PC-9 (cell line): ENCODE measurements at regions not wholly inside any gene's neighbourhood (a gene's known extent, or its start where the extent isn't known, plus 50 kb on each side); places are given as distances from the start of the nearest gene placed in this dataset.

Experiments used
- BruUV-seq: library from RNA; stranded (reverse); fragments of 400-500 nt; replicated peaks from 2 replicates; lab custom pipeline; 2021; lab: Mats Ljungman, UMichigan
- CTCF ChIA-PET: fragments of 300-600 bp; sonication (Branson Sonifier 250); formaldehyde crosslinking; loops from one replicate; lab custom pipeline; 2022; ENCODE audit warnings: antibody characterized with exemption; lab: Charles Lee
- POLR2A ChIA-PET: fragments of 300-600 bp; sonication (Branson Sonifier 250); formaldehyde crosslinking; loops from one replicate; lab custom pipeline; 2022; ENCODE audit warnings: antibody characterized with exemption; ENCODE audit not compliant: unreplicated experiment; lab: Charles Lee
- DNase-seq, 2 experiments: peaks; one replicate each; pipeline versions ENCODE4 v3.0.0 to v3.0.0-alpha.2; 2015 to 2022; ENCODE audit warnings: mixed read lengths in 1 of 2
- H2AFZ ChIP-seq: fragments of 200-600 bp; sonication (generic); 2 replicates; pipeline ENCODE4 v1.8.1; 2017; ENCODE audit warnings: antibody characterized with exemption
- H3F3A ChIP-seq: fragments of 200-600 bp; sonication (generic); 2 replicates; pipeline ENCODE4 v1.8.1; 2017; ENCODE audit warnings: antibody characterized with exemption, mild to moderate bottlenecking, low read depth; ENCODE audit not compliant: insufficient read depth
- H3K27ac ChIP-seq: fragments of 200-600 bp; sonication (generic); 2 replicates; pipeline ENCODE4 v1.6.1; 2016; ENCODE audit warnings: mixed run types
- H3K27me3 ChIP-seq: fragments of 200-600 bp; sonication (generic); 2 replicates; pipeline ENCODE4 v1.6.1; 2016; ENCODE audit warnings: low read depth, mixed run types; ENCODE audit not compliant: insufficient read depth
- H3K36me3 ChIP-seq: fragments of 200-600 bp; sonication (generic); 2 replicates; pipeline ENCODE4 v1.6.1; 2016; ENCODE audit warnings: low read depth, mixed run types
- H3K4me1 ChIP-seq: fragments of 200-600 bp; sonication (generic); replicated peaks from 2 replicates; pipeline ENCODE4 v1.6.1; 2016; ENCODE audit warnings: mixed run types; ENCODE audit not compliant: insufficient read depth
- H3K4me2 ChIP-seq: fragments of 200-600 bp; sonication (generic); 2 replicates; pipeline ENCODE4 v1.6.1; 2017; ENCODE audit warnings: mixed run types
- H3K4me3 ChIP-seq: fragments of 200-600 bp; sonication (generic); 2 replicates; pipeline ENCODE4 v1.6.1; 2016; ENCODE audit warnings: mixed run types
- H3K79me2 ChIP-seq: fragments of 200-600 bp; sonication (generic); 2 replicates; pipeline ENCODE4 v1.6.1; 2017; ENCODE audit warnings: low read depth, mixed run types
- H3K9me2 ChIP-seq: fragments of 200-600 bp; sonication (generic); 2 replicates; pipeline ENCODE4 v1.8.1; 2017; ENCODE audit warnings: mild to moderate bottlenecking; ENCODE audit not compliant: insufficient read depth
- H3K9me3 ChIP-seq: fragments of 200-600 bp; sonication (generic); 2 replicates; pipeline ENCODE4 v1.8.1; 2016; ENCODE audit warnings: low read depth; ENCODE audit not compliant: insufficient read depth
- H4K20me1 ChIP-seq: fragments of 200-600 bp; sonication (generic); 2 replicates; pipeline ENCODE4 v1.8.1; 2017; ENCODE audit not compliant: insufficient read depth
- CTCF ChIP-seq: fragments of 200-600 bp; sonication (generic); conservative IDR thresholded peaks from 2 replicates; pipeline ENCODE4 v1.6.1; 2017; ENCODE audit warnings: mixed run types, antibody characterized with exemption, mild to moderate bottlenecking, moderate library complexity
- EZH2 ChIP-seq: fragments of 200-600 bp; sonication (generic); IDR thresholded peaks from 2 replicates; pipeline ENCODE4 v1.8.0; 2017; ENCODE audit warnings: antibody characterized with exemption, low read depth
- intact Hi-C: fragments of 100-400 bp; cut with micrococcal nuclease; formaldehyde crosslinking; loops from one replicate; pipeline ENCODE4 v1.10.0; 2022; ENCODE audit not compliant: unreplicated experiment

- H2AFZ ChIP-seq: no peak overlapping the region
- no peaks in the 10 kb centered on the region for H3K27me3 ChIP-seq
- intact Hi-C loops: no loop called here
- no peaks in the 10 kb centered on the region for H3K9me2 ChIP-seq
- DNase-seq: no peak
- POLR2A ChIA-PET: no interaction called here
- H4K20me1 ChIP-seq: no peaks in the 10 kb centered on the region
- no peaks in the 10 kb centered on the region for H3K36me3 ChIP-seq
- H3K27ac ChIP-seq: no peak overlapping the region
- BruUV-seq: no TSS peak
- CTCF ChIA-PET: no interaction called here
- H3K4me3 ChIP-seq: no peak overlapping the region
- no peaks in the 10 kb centered on the region for H3K4me1 ChIP-seq
- peaks cover 6% of the 10 kb centered on the region; the same call in 1 of the 2 replicates for H3K9me3 ChIP-seq
- TF ChIP-seq CTCF (no peak), EZH2 (no peak)
- H3K79me2 ChIP-seq: no peaks in the 10 kb centered on the region
- H3K4me2 ChIP-seq: no peak overlapping the region
- H3F3A ChIP-seq: no peaks in the 10 kb centered on the region
These were observed 114.3 kb downstream of the LYZL1 start for GRCh38 chr10:29403208-29403607.

- Histone ChIP-seq H3K27ac (no peak overlapping the region), H3K9me2 (no peaks in the 10 kb centered on the region), H3F3A (no peaks in the 10 kb centered on the region; the same call in 1 of the 2 replicates), H3K36me3 (no peaks in the 10 kb centered on the region), H3K9me3 (peaks cover 6% of the 10 kb centered on the region; the same call in 1 of the 2 replicates), H3K4me2 (no peak overlapping the region), H3K79me2 (0 out of 2 replicates have a peak, but pooled peaks cover 14% of the 10 kb centered on the region), H4K20me1 (no peaks in the 10 kb centered on the region), H3K4me3 (no peak overlapping the region), H2AFZ (no peak overlapping the region), H3K27me3 (no peaks in the 10 kb centered on the region), H3K4me1 (peaks cover 4% of the 10 kb centered on the region; the same call in 1 of the 2 replicates)
- POLR2A ChIA-PET: no interaction called here
- no TSS peak for BruUV-seq
- intact Hi-C loops: no loop called here
- no peak for DNase-seq
- TF ChIP-seq EZH2 (no peak), CTCF (no peak)
- CTCF ChIA-PET: no interaction called here
These were observed 118.5 kb downstream of the LYZL1 start for GRCh38 chr10:29407280-29407858.
